HG03064 (cell line): ENCODE measurements at regions not wholly inside any gene's neighbourhood (a gene's known extent, or its start where the extent isn't known, plus 50 kb on each side); places are given as distances from the start of the nearest gene placed in this dataset.

ENCODE experiments used
- ATAC-seq: cut with Tn5 transposase; IDR thresholded peaks from one replicate; pipeline ENCODE4 v1.9.1; 2021; ENCODE audit warnings: low read depth; ENCODE audit not compliant: unreplicated experiment

DNA sequence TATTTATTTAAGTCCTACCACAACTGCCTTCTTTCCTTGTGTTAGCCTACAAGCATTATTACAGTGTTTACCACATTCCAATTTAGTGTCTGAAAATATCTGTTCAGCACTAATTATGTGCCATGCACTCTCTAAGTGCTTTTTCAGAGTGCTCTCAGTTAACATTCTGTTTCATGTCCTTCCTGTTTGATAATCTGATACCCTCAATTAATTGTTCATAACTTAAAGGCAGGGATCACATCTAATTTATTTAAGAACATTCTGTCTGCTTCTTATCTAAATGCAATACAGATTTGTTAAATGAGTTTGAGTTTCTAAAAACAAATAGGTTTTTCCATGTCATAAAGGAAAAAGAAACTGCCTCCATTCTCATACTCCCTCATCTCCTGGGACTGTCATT lies 649.6 kb upstream of the ATXN8OS start:
- ATAC-seq: no peak

DNA sequence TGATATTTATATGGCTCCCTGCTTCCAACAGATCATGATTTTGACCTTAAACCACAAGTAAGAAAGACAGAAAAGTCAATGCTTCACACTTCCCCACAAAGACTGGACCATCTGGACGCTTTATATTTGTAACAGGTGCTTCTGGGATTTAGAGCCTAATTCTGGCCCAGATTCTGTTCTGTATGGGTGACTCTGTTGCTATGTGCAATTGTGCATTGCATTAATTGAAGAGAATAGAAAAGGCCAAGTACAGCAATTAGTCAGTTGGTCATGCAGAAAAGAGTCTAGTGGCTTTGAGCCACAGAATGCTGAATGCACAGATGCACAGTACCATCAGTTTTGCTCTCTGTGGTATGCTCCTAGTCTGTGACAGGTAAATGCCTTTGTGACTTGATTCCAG lies 657.4 kb upstream of the ATXN8OS start:
- no peak for ATAC-seq

DNA sequence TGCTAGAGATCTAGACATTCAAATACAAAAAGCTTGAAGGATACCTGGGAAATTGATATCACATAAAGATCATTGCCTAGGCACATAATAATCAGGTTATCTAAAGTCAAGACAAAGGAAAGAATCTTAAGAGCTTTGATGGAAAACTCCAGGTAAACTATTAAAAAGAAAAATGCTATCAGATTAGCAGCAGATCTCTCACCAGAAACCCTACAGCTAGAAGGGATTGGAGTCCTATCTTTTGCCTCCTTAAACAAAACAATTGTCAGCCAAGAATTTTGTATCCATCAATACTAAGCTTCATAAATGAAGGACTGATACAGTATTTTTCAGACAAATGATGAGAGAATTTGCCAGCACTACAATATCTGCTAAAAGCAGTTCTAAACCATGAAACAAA lies 682.4 kb upstream of the ATXN8OS start:
- ATAC-seq: no peak

DNA sequence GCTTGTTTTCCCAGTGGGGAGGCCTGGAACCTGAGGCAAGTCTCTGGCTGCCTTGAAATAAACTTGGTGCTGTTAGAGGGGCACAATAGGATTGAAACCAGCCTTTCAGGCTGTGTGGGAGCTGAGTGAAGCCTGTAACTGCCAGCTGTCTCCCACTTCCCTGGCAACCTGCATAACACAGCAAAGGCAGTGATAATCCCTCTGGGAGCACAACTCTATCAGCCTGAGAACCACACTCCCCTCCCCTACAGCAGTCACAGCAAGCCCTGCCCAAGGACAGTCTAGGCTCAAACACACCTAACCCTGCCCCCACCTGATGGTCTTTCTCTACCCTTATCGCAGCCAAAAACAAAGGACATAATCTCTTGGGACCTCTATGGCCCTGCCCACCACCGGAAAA lies 683.8 kb upstream of the ATXN8OS start:
- ATAC-seq: no peak

DNA sequence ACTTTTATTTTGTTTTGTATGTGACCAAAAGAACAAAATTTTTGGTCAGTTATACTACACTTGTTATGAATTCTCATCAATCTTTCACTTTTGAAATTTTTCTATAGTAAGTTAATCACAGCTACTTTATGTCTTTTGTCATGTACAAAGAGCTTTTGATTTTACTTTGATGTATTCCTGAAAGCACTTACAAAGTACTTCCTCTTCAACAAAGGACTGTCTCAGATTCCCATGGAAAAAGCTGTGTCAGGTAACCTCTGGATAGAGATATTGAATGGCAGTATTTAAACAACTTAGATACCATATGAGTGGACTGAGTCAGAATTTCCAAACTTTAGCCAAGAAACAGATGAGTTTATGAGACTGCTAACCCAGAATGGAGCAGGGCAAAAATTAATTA lies 689.3 kb upstream of the ATXN8OS start:
- ATAC-seq: no peak

DNA sequence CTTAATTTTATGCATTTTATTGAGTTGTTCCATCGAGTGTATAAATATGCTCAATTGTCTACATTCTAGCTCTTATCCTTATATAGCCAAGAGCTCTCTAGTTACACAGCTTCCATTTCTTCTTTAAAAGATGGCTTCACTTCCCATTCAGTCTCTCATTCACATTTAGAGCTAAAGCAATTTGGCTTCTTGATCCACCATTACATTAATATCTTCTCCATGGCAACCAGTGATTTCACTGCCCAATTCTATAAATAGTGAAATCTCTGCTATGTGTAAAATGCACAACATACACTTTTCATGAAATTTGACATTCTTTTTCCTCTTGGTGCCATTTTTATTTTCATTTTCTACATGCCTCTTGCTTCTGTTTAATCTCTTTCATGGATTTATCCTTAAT lies 696.9 kb upstream of the ATXN8OS start:
- no peak for ATAC-seq

DNA sequence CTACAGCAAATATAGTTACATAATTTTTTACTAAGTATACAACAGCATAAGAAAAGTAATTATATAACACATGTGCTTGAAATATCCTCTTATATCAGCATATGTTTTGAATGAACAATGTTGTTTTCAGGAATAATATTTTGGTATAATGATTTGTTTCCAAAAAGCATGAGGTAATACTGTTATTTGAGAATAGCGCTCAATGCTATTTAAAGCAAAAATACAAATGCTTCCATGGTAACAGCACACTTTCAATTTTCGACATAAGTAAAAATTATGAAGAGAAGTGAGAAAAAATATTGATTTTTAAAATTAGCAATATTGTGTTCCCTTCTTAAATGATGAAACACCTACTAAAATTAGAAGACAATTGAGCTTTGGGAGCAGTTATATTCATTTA lies 715.9 kb upstream of the ATXN8OS start:
- no peak for ATAC-seq

DNA sequence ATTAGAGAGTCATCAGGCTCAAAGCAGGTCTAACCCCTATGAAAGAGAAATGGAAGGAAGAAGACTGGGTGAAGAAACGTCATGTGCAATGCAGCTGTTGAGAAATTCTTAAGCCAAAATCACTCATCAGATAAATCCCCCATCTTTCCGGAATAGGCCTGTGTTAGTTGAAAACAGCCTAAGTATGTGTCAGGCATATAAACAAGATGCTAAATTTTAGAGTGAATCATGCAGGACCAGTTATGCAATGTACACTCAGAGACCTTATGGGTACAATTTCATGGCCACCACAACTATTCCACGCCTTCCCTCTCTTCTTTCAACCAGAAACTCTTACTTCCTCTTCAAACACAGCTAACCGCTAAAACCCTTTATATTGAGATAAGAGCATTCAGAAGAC lies 717.7 kb upstream of the ATXN8OS start:
- ATAC-seq: no peak

DNA sequence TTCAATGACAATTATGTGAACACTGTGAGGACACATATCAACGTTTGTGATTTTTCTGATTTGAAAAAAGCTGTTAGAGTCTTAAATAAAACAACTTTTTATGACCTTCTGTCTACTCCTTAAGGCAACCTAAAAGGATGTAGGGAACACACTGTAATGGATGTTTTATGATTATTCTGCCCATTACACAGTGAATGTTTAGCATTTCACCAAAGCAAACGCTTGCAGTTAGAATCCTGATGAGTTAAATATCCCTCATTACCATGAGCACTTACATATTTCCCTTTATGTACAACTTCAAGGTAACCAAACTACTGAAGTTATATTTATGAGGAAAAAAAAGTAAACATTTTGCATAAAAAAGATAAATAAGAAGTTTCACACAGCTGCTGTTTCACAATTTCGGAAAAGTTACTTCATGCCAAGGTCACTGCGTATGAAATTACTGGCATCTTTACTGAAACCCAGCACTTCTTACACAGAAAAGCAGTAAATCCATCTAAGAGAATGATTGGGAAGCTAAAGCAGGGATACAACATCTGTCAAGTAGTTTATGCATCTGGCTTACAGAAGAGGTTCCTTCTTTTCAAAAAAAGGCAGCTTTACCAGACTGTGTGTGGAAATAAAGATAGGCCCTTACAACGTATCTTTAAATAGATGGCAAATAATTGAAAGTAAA lies 733.7 kb upstream of the ATXN8OS start:
- ATAC-seq: no peak

DNA sequence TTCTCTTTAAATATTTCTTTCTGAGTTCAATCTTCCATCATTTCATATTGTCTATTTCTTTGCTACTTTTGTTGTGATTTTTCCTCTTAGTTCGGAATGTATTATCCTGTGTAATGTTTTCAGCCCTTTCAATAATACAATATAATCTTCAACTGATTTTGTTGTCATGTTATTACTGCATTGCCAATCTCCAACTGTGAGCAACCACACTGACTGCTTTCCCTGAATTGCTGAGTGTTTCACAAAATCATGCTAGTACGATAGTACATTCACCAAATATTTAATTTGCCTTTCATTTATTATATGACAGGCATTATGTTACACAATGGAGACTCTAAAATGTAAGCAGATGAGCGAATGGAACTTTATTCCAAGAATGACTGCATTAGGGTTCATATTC lies 744.3 kb upstream of the ATXN8OS start:
- no peak for ATAC-seq

DNA sequence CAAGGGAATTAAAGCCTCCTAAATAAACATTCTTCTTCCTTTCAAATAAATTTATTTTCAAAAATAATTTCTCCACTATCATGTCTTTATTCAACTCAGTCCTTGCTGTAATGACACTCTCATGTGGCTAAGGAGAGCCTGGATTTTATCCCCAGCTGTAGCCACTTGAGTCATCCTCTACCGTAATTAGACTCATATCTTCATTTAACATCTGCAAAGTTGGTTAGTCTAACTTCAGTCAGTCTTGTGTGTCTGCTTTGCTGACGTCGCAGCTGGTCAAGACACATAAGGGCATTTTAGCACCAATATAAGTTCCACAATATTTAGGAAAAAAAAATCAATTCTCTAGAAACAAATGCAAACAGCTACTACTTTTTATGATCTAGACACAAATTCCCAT lies 776.4 kb upstream of the ATXN8OS start:
- ATAC-seq: no peak

DNA sequence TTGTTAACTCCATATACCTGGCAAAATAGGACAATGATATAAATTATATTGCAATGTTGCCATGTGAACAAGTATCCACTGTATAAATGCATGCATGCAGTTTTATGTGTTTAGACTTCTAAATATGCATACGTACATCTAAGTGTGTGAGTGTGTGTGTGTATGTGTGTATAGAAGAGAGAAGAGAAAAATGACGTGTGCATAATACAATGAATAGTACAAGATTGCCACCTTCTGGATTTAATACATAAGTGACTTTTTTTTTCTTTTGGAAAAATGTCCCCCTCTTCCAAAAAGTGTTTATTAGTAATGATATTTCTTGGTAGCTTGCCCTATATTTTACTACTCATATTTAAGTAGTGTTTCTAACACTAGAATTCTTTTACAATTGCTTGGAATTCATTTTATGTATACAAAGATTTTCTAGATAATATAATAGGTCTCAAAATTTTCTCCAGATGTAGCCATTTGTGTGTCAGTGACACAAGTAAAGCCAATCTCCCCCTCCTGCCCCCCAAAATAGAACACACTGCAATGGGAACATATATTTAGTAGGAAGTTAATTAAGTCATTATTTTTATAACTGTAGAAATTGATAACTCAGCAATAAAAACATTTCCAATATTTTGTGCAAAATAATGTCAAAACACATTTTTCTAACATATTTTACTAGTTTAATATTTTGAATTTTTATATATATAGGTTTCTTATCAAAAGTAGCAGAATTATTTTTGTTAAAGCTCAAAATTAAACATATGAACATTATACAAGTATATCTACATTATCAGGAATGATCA lies 783.3 kb upstream of the ATXN8OS start:
- no peak for ATAC-seq

DNA sequence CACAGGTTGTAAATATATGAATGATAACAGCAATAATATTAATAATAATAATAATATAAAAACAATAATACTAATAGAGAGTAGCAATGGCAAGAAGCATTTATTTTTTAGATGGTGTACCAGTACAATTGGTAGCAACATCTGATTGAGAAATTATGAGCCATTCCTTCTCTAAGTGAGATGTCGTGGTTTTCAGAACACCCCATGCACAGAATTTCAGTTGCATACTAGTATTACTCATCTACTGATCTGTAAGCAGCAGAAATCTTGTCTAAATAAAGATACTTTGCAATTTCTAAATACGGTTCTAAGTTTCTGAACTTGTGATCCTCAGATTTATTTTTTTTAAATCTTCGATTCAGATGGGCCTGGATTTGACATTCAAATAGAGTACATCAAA lies 788.0 kb upstream of the ATXN8OS start:
- no peak for ATAC-seq

DNA sequence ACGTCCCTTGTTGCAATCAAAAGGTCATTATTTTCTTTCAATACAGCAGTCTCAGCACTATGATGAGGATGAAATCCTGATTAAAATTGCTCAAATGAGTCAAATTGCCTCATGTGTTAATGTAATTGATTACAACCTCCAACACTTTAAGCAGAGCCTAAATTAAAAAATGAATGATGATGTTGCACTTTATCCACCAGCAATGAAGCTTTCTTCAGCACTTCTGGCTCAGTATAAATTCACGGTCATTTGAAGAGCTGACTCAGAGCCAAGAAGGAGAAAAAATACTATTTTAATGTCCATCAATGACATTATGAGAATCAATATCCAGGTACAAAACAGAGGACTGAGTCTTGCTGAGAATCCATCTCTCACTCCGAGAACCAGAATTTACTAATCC lies 792.6 kb upstream of the ATXN8OS start:
- ATAC-seq: no peak

DNA sequence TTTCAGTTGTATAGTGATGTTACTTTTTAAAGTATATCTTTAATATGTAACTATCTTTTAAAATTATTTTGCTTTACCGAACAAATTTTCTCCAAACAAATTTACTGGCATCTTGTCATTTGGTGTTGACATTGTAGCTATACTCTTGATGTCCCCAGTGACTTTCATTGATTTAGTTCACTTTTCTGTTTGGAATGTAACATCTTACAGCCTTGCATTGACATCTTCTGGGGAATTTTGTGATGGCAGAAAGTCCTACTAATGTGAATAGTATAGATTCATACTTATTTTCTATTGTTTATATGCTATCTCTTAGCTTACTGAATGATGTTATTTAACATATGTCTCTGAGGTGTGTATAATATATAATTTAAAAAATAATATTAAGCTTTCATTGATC lies 800.9 kb upstream of the ATXN8OS start:
- ATAC-seq: no peak

DNA sequence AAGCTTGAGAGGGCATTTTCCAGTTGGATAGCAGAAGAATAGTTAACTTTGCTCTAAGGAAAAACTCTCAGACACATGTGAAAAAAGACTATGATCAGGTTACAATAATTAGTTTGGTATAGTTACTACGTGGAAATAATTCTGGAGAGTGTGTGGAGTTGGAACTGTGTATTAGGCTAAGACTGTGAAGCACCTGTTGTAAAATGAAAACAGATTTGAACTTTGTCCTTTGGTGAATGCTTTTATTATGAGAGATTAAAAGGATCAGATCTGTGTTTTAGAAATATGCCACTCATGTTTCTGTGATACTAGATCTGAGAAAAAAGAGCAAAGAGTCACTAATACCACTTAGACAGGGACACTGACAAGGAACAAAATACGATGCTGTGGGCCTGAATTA lies 807.5 kb upstream of the ATXN8OS start:
- ATAC-seq: no peak

DNA sequence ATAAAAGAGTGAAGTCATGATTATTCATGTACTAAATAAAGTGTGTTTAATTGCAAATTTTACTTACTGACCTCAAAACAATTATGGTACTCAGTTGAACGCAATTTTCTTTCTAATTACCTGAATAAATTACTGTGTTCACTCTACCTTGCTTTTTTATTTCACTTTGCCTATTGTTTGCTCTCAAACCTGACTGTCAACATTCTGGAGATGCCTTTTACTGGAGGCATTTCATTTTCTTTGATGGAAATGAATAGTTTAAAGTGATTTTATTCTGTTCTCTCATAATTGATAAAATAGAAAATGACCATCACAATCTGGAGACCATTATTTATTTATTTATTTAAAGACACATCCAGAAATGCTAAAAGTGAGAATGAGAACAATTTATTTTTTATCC lies 811.5 kb upstream of the ATXN8OS start:
- no peak for ATAC-seq

DNA sequence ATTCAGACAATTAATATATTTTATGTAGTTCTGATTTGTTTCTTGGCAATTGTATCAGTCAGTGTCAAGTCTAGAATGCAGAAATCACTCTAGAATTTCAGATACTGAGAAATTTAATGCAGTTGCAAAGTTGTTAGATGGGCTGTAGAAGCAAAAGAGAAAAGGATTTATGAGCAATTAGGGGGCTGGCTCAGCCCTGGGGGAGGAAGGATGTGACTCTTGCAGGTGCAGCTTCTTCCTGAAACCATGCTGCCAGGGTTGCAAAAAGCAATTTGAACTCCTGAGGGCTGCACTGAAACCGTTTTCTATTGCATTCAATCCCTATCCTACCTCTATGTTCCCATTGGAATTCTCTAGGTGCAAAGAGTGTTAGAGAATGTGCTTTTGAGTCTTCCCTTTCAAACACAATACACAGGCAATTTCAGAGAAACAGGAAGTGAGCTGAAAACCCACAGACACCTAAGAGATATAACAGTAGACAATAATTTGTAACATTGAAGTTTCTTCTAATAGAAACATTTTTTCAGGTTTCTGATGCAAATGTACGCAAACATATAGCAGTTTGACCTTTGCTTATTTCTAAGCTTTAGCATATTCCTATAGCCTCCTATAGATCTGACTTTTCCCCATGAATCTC lies 814.7 kb upstream of the ATXN8OS start:
- no peak for ATAC-seq

DNA sequence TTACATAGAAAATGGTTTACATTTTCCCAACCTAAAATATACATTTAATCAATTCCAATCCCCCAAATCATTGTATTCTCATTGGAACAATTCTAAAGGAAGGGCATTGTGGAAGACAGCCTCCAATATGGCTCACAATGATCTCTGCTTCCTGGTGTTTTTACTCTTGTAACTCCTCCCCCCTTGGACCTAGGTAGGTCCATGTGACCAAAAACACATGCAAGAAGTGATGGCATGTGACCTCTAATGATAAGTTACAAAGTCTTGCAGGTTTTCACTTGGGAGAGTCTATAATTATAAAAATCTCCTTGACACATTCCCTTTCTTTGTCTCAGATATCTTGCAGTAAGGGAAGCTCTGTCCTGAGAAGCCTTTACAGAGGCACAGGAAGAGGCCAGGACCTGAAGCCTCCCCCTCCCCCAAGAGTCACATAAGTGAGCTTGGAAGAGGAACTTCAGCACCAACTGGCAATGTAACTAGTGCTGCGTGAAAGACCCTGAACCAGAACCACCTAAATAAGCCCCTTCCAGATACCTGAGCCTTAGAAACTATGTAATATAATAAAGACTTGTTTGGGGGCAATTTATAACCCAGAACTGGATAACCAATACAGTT lies 816.2 kb upstream of the ATXN8OS start:
- no peak for ATAC-seq

DNA sequence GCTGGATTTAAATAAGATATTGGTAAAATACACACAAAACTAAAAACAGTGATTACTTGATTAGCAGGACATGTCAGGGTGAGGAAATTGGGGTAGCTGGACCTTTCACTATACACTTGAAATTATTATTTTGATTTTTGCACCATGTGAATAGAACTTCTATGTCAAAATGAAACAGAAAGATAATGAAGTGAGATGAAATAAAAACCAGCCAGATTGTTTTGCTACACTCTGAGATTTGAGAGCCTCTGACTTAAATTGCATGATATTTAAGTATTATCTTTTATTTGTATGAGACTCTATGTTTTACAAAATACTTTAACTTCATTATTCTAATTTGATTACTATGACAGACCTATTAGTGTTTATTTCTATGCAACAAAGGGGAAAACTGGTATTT lies 819.6 kb upstream of the ATXN8OS start:
- ATAC-seq: no peak

DNA sequence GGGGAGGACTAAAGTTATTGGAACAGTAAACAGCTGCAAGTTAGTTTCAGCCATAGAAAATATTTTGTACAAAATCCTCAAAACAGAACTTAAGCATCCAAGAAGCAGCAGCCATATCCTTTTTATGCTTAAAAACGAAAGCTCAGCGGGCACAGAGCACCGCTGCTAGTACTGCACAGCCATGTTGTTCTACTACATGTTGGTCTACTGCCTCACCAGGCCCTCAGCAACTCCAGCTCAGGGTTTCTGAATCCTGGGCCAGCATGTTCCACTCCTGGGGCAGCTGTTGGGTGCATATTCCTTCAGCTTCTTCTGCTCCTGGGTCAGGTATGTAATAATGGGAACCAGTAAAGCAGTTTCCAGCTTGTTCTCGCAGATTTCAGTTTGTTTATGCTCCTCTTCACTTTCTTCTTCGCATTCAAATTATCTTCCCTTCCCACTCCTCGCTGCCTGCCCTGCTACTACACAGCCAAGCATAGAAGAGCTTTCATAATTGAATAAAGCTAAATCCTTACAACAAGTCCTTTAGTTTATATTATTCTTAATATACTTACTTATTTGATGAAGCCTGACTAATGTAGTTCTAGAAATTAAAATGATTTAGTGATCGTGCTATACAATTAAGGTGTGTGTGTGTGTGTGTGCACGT lies 820.5 kb upstream of the ATXN8OS start:
- ATAC-seq: no peak
